Esophagus muscularis mucosa (tissue), 4 donors: ENCODE measurements at regions not wholly inside any gene's neighbourhood (a gene's known extent, or its start where the extent isn't known, plus 50 kb on each side); places are given as distances from the start of the nearest gene placed in this dataset.

Experiments used
- CTCF ChIP-seq, 3 experiments: fragments of 200-600 bp in 2 of 3; fragments of 450-650 bp in 1 of 3; sonication (generic) in 2 of 3; IDR thresholded peaks; one replicate each; pipeline ENCODE4 v1.5.1; 2017 to 2019; ENCODE audit warnings: antibody characterized with exemption in 3 of 3, mild to moderate bottlenecking in 2 of 3, moderate library complexity in 1 of 3
- EP300 ChIP-seq: sonication (generic); formaldehyde crosslinking; IDR thresholded peaks from one replicate; pipeline ENCODE4 v1.6.1; 2017; ENCODE audit warnings: antibody characterized with exemption
- POLR2A ChIP-seq: fragments of 450-650 bp; IDR thresholded peaks from one replicate; pipeline ENCODE4 v1.6.1; 2017; ENCODE audit warnings: antibody characterized with exemption, moderate library complexity, mild to moderate bottlenecking, low read depth

- no peak for TF ChIP-seq CTCF (IDR thresholded peaks at IDR 0.05)
- TF ChIP-seq POLR2A = no peak
- TF ChIP-seq EP300 = no peak
Measured at GRCh38 chr4:119794113-119794512, 165.5 kb upstream of the PDE5A start.
